ENCODE measurements at regions not wholly inside any gene's neighbourhood (a gene's known extent, or its start where the extent isn't known, plus 50 kb on each side); places are given as distances from the start of the nearest gene placed in this dataset.

GRCh38 chr18:39773646-39774045 lies 2181.4 kb upstream of the PIK3C3 start:
- peak overlapping the region; percentile 77 for H2BK15ac ChIP-seq (ENCODE audit: low read length)
- H3K23ac ChIP-seq (ENCODE audit: low read depth, low read length, poor library complexity), result no peak overlapping the region
- H3K18ac ChIP-seq (ENCODE audit: low read length), result no peak overlapping the region
- H3K9ac ChIP-seq (ENCODE audit: low read depth, low read length, poor library complexity), result no peak overlapping the region
- H4K8ac ChIP-seq (ENCODE audit: low read depth, low read length), result no peak overlapping the region
- H3K27ac ChIP-seq (replicated peaks; ENCODE audit: low read length), result no peak overlapping the region
- peaks cover 8 to 11% of the 10 kb centered on the region in 2 donors for H3K4me1 ChIP-seq (ENCODE audit: control insufficient read depth in 2 of 2, insufficient read depth in 1 of 2, low read depth in 1 of 2, low read length in 2 of 2)
- H4K91ac ChIP-seq (ENCODE audit: low read depth, low read length, poor library complexity), result no peak overlapping the region
- H3K14ac ChIP-seq (ENCODE audit: low read length), result no peak overlapping the region
- no peak overlapping the region for H2AK5ac ChIP-seq (ENCODE audit: low read depth, low read length)
- no peak overlapping the region for H3K4me3 ChIP-seq (ENCODE audit: low read length in 2 of 2)
- H2BK12ac ChIP-seq (ENCODE audit: low read length), result peak overlapping the region; percentile 35
- peaks cover 0 to 2% of the 10 kb centered on the region in 2 donors for H3K36me3 ChIP-seq (replicated peaks in 1 of 2; ENCODE audit: control insufficient read depth in 2 of 2, insufficient read depth in 2 of 2, low read length in 2 of 2)
- H3K9me3 ChIP-seq (replicated peaks in 1 of 2; ENCODE audit: control insufficient read depth in 2 of 2, insufficient read depth in 1 of 2, low read depth in 1 of 2, low read length in 2 of 2), result peaks cover 0 to 5% of the 10 kb centered on the region in 2 donors
- WGBS, 2 donors (ENCODE audit: extremely low coverage in 2 of 2, insufficient read length in 2 of 2, insufficient replicate concordance in 1 of 2), result no CpG with 5 or more reads among the region's 2 CpGs
- no peak overlapping the region for H2BK5ac ChIP-seq (ENCODE audit: low read length)
- no peak overlapping the region for H3K4ac ChIP-seq (ENCODE audit: low read length)
- H2AFZ ChIP-seq (ENCODE audit: low read length), result no peak overlapping the region
- H3K4me2 ChIP-seq (ENCODE audit: insufficient read depth, low read length, poor library complexity, severe bottlenecking), result no peak overlapping the region
- H3K79me1 ChIP-seq (ENCODE audit: low read depth, low read length), result peaks cover 2% of the 10 kb centered on the region
- no peaks in the 10 kb centered on the region for H3K27me3 ChIP-seq (ENCODE audit: control insufficient read depth in 3 of 3, insufficient read depth in 3 of 3, low read depth in 1 of 3, low read length in 3 of 3)
- no peak for DNase-seq (ENCODE audit: low spot score)
- no peak overlapping the region for H2BK120ac ChIP-seq (ENCODE audit: low read depth, low read length)

DNA sequence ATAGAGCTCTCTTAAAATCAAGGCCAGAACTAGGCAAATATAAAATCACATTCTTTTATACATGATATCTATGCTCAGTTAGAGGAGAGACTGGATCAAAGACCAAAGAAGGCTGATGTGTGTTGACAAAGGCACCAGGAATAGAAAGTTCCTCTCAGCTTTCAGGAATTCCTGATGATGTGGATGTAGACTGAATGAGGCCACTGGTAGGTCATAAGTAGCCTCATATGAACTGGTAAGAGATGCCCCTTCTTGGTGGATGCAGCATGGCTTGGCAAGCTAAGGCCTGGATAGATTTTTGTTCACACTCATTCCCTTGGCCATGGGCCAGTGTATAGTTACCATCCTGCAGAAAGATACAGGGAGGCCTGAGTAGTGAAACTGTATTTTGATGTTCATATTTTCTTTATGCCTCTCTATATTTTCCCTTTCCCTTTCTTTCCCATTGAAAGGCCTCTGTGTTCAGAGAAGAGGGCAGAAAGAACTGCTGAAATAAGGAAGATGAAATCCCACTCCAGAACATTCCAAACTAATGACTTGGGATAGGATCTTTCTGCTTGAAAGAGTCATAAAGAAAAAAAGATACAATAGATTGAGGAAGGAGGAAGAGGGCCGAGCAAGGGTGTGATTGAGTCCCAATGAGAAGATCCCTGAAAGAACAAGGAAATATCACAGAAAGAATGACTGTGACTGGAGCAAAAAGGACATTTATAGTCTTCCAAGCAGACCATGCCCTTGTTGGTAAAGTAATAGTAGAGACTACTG lies 2182.7 kb upstream of the PIK3C3 start:
- no peak overlapping the region for H2BK120ac ChIP-seq (ENCODE audit: low read depth, low read length)
- peaks cover 2% of the 10 kb centered on the region for H3K79me1 ChIP-seq (ENCODE audit: low read depth, low read length)
- H3K18ac ChIP-seq (ENCODE audit: low read length), result no peak overlapping the region
- H3K27ac ChIP-seq (replicated peaks; ENCODE audit: low read length), result no peak overlapping the region
- no peak overlapping the region for H3K4ac ChIP-seq (ENCODE audit: low read length)
- no peak overlapping the region for H3K4me2 ChIP-seq (ENCODE audit: insufficient read depth, low read length, poor library complexity, severe bottlenecking)
- H4K8ac ChIP-seq (ENCODE audit: low read depth, low read length), result no peak overlapping the region
- H3K9me3 ChIP-seq (replicated peaks in 1 of 2; ENCODE audit: control insufficient read depth in 2 of 2, insufficient read depth in 1 of 2, low read depth in 1 of 2, low read length in 2 of 2), result peaks cover 0 to 2% of the 10 kb centered on the region in 2 donors
- H4K91ac ChIP-seq (ENCODE audit: low read depth, low read length, poor library complexity), result no peak overlapping the region
- no peak for DNase-seq (ENCODE audit: low spot score)
- H3K36me3 ChIP-seq (replicated peaks in 1 of 2; ENCODE audit: control insufficient read depth in 2 of 2, insufficient read depth in 2 of 2, low read length in 2 of 2), result peaks cover 0 to 2% of the 10 kb centered on the region in 2 donors
- H2BK15ac ChIP-seq (ENCODE audit: low read length), result no peak overlapping the region
- no peak overlapping the region for H3K23ac ChIP-seq (ENCODE audit: low read depth, low read length, poor library complexity)
- H3K4me1 ChIP-seq (ENCODE audit: control insufficient read depth in 2 of 2, insufficient read depth in 1 of 2, low read depth in 1 of 2, low read length in 2 of 2), result peaks cover 8 to 11% of the 10 kb centered on the region in 2 donors
- no peak overlapping the region for H3K9ac ChIP-seq (ENCODE audit: low read depth, low read length, poor library complexity)
- WGBS, 2 donors (ENCODE audit: extremely low coverage in 2 of 2, insufficient read length in 2 of 2, insufficient replicate concordance in 1 of 2), result no CpG with 5 or more reads among the region's 1 CpG
- no peak overlapping the region for H3K4me3 ChIP-seq (ENCODE audit: low read length in 2 of 2)
- H2BK5ac ChIP-seq (ENCODE audit: low read length), result no peak overlapping the region
- H3K14ac ChIP-seq (ENCODE audit: low read length), result no peak overlapping the region
- H2AK5ac ChIP-seq (ENCODE audit: low read depth, low read length), result no peak overlapping the region
- no peak overlapping the region for H2AFZ ChIP-seq (ENCODE audit: low read length)
- H3K27me3 ChIP-seq (ENCODE audit: control insufficient read depth in 3 of 3, insufficient read depth in 3 of 3, low read depth in 1 of 3, low read length in 3 of 3), result no peaks in the 10 kb centered on the region
- no peak overlapping the region for H2BK12ac ChIP-seq (ENCODE audit: low read length)

DNA sequence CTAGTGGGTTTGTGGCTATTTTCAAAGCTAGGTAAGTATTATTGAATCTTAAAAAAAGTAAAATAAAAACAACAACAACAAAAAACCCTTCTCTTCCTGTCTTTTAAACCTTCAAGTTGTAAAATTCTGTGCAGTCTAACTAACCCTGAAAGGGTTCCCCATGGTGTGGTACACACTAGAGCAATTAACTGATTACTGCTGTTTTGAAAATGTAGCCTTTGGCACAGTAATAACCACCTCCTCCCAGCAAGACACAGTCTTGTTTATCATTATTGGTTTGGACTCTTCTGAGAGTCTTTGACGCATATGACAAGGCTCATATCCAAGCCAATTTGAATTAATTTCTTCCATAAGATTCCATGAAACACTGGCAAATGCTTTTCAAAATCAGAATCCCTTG lies 2184.6 kb upstream of the PIK3C3 start:
- H3K9me3 ChIP-seq (replicated peaks in 1 of 2; ENCODE audit: control insufficient read depth in 2 of 2, insufficient read depth in 1 of 2, low read depth in 1 of 2, low read length in 2 of 2), result peaks cover 0 to 2% of the 10 kb centered on the region in 2 donors
- H3K9ac ChIP-seq (ENCODE audit: low read depth, low read length, poor library complexity), result no peak overlapping the region
- peaks cover 7 to 9% of the 10 kb centered on the region in 2 donors for H3K4me1 ChIP-seq (ENCODE audit: control insufficient read depth in 2 of 2, insufficient read depth in 1 of 2, low read depth in 1 of 2, low read length in 2 of 2)
- no peak overlapping the region for H2BK5ac ChIP-seq (ENCODE audit: low read length)
- no peak overlapping the region for H3K23ac ChIP-seq (ENCODE audit: low read depth, low read length, poor library complexity)
- H3K4ac ChIP-seq (ENCODE audit: low read length), result no peak overlapping the region
- H4K91ac ChIP-seq (ENCODE audit: low read depth, low read length, poor library complexity), result no peak overlapping the region
- no peak for DNase-seq (ENCODE audit: low spot score)
- no peak overlapping the region for H3K4me2 ChIP-seq (ENCODE audit: insufficient read depth, low read length, poor library complexity, severe bottlenecking)
- WGBS, 2 donors (ENCODE audit: extremely low coverage in 2 of 2, insufficient read length in 2 of 2, insufficient replicate concordance in 1 of 2), result no CpG with 5 or more reads among the region's 1 CpG
- no peak overlapping the region for H3K14ac ChIP-seq (ENCODE audit: low read length)
- peaks cover 0 to 2% of the 10 kb centered on the region in 2 donors for H3K36me3 ChIP-seq (replicated peaks in 1 of 2; ENCODE audit: control insufficient read depth in 2 of 2, insufficient read depth in 2 of 2, low read length in 2 of 2)
- H3K4me3 ChIP-seq (ENCODE audit: low read length in 2 of 2), result no peak overlapping the region
- H2AK5ac ChIP-seq (ENCODE audit: low read depth, low read length), result no peak overlapping the region
- no peak overlapping the region for H2BK12ac ChIP-seq (ENCODE audit: low read length)
- H2BK15ac ChIP-seq (ENCODE audit: low read length), result no peak overlapping the region
- no peak overlapping the region for H2BK120ac ChIP-seq (ENCODE audit: low read depth, low read length)
- no peaks in the 10 kb centered on the region for H3K27me3 ChIP-seq (ENCODE audit: control insufficient read depth in 3 of 3, insufficient read depth in 3 of 3, low read depth in 1 of 3, low read length in 3 of 3)
- H3K18ac ChIP-seq (ENCODE audit: low read length), result no peak overlapping the region
- H4K8ac ChIP-seq (ENCODE audit: low read depth, low read length), result no peak overlapping the region
- H3K27ac ChIP-seq (replicated peaks; ENCODE audit: low read length), result no peak overlapping the region
- peaks cover 2% of the 10 kb centered on the region for H3K79me1 ChIP-seq (ENCODE audit: low read depth, low read length)
- no peak overlapping the region for H2AFZ ChIP-seq (ENCODE audit: low read length)

DNA sequence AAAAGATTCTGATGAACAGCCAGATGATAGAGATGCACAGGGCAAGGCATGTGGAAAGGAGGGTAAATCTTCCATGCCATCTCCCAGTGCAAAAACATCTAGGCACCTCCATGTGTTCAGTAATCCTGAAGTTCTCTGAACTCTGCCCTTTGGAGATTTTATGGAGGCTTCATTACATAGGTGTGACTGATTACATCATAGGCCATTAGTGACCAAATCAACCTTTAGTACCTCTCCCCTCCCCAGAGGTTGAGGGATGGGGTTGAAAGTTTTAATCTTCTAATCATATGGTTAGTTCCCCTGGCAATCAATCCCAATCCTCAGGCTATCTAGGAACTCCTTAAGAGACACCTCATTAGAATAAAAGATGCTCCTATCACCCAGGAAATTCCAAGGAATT lies 2190.2 kb upstream of the PIK3C3 start:
- Histone ChIP-seq H3K4me3 (ENCODE audit: low read length in 2 of 2) (no peak overlapping the region), H4K91ac (ENCODE audit: low read depth, low read length, poor library complexity) (no peak overlapping the region), H3K4ac (ENCODE audit: low read length) (no peak overlapping the region), H3K36me3 (replicated peaks in 1 of 2; ENCODE audit: control insufficient read depth in 2 of 2, insufficient read depth in 2 of 2, low read length in 2 of 2) (no peaks in the 10 kb centered on the region), H3K4me2 (ENCODE audit: insufficient read depth, low read length, poor library complexity, severe bottlenecking) (no peak overlapping the region), H3K14ac (ENCODE audit: low read length) (no peak overlapping the region), H3K9ac (ENCODE audit: low read depth, low read length, poor library complexity) (no peak overlapping the region), H3K9me3 (replicated peaks in 1 of 2; ENCODE audit: control insufficient read depth in 2 of 2, insufficient read depth in 1 of 2, low read depth in 1 of 2, low read length in 2 of 2) (peaks cover 0 to 2% of the 10 kb centered on the region in 2 donors), H3K27me3 (ENCODE audit: control insufficient read depth in 3 of 3, insufficient read depth in 3 of 3, low read depth in 1 of 3, low read length in 3 of 3) (no peaks in the 10 kb centered on the region), H4K8ac (ENCODE audit: low read depth, low read length) (no peak overlapping the region), H3K27ac (replicated peaks; ENCODE audit: low read length) (no peak overlapping the region), H3K4me1 (ENCODE audit: control insufficient read depth in 2 of 2, insufficient read depth in 1 of 2, low read depth in 1 of 2, low read length in 2 of 2) (no peaks in the 10 kb centered on the region), H3K23ac (ENCODE audit: low read depth, low read length, poor library complexity) (no peak overlapping the region), H3K79me1 (ENCODE audit: low read depth, low read length) (no peaks in the 10 kb centered on the region), H2BK5ac (ENCODE audit: low read length) (no peak overlapping the region), H2BK120ac (ENCODE audit: low read depth, low read length) (no peak overlapping the region), H3K18ac (ENCODE audit: low read length) (no peak overlapping the region), H2BK12ac (ENCODE audit: low read length) (no peak overlapping the region), H2BK15ac (ENCODE audit: low read length) (no peak overlapping the region), H2AFZ (ENCODE audit: low read length) (no peak overlapping the region), H2AK5ac (ENCODE audit: low read depth, low read length) (no peak overlapping the region)
- no peak for DNase-seq (ENCODE audit: low spot score)

Measured in neuronal stem cell (in vitro differentiated cells).